Osteoblast (primary cell): ENCODE measurements at regions not wholly inside any gene's neighbourhood (a gene's known extent, or its start where the extent isn't known, plus 50 kb on each side); places are given as distances from the start of the nearest gene placed in this dataset.

Experiments used
- DNase-seq: peaks from one replicate; pipeline ENCODE4 v3.0.0; 2011; ENCODE audit warnings: low spot score, mixed read lengths; ENCODE audit not compliant: insufficient read length; ENCODE audit errors: missing footprints
- H2AFZ ChIP-seq: 2 replicates; pipeline ENCODE4 v1.6.0; 2011; ENCODE audit warnings: mild to moderate bottlenecking, low read length
- H3K27ac ChIP-seq: 2 replicates; pipeline ENCODE4 v1.5.1; 2011; ENCODE audit warnings: mild to moderate bottlenecking, low read depth, low read length, moderate library complexity
- H3K27me3 ChIP-seq: 2 replicates; pipeline ENCODE4 v1.6.0; 2012; ENCODE audit warnings: mild to moderate bottlenecking, control low read depth, inconsistent platforms, low read length, moderate library complexity; ENCODE audit not compliant: insufficient read depth
- H3K36me3 ChIP-seq: 2 replicates; pipeline ENCODE4 v1.5.1; 2011; ENCODE audit warnings: mild to moderate bottlenecking, low read length, control low read depth, moderate library complexity; ENCODE audit not compliant: insufficient read depth
- H3K4me1 ChIP-seq: 2 replicates; pipeline ENCODE4 v1.5.1; 2011; ENCODE audit warnings: mild to moderate bottlenecking, low read length, control low read depth, moderate library complexity; ENCODE audit not compliant: insufficient read depth
- H3K4me2 ChIP-seq: 2 replicates; pipeline ENCODE4 v1.6.0; 2011; ENCODE audit warnings: mild to moderate bottlenecking, low read length; ENCODE audit not compliant: insufficient read depth
- H3K4me3 ChIP-seq: fragments of 200-600 bp; sonication (generic); 3 replicates; pipeline ENCODE4 v1.5.1; 2012; ENCODE audit warnings: mild to moderate bottlenecking, low read length, inconsistent platforms; ENCODE audit not compliant: insufficient read depth
- H3K79me2 ChIP-seq: 2 replicates; pipeline ENCODE4 v1.6.0; 2012; ENCODE audit warnings: mild to moderate bottlenecking, low read length, control low read depth, inconsistent platforms; ENCODE audit not compliant: insufficient read depth
- H3K9me3 ChIP-seq: 2 replicates; pipeline ENCODE4 v1.5.1; 2011; ENCODE audit warnings: low read depth, low read length, control low read depth
- H4K20me1 ChIP-seq: 2 replicates; pipeline ENCODE4 v1.6.0; 2012; ENCODE audit warnings: mild to moderate bottlenecking, low read length, control low read depth; ENCODE audit not compliant: insufficient read depth
- CTCF ChIP-seq: IDR thresholded peaks from 2 replicates; pipeline ENCODE4 v1.5.1; 2011; ENCODE audit warnings: mild to moderate bottlenecking, low read depth, low read length, moderate library complexity; ENCODE audit errors: extremely low read depth

- no peak overlapping the region for H3K27ac ChIP-seq
- no peaks in the 10 kb centered on the region for H3K79me2 ChIP-seq
- no peaks in the 10 kb centered on the region for H4K20me1 ChIP-seq
- H3K4me1 ChIP-seq = peaks cover 10% of the 10 kb centered on the region
- H3K4me3 ChIP-seq = no peak overlapping the region
- no peak for DNase-seq
- H3K27me3 ChIP-seq = no peaks in the 10 kb centered on the region
- no peak overlapping the region for H2AFZ ChIP-seq
- peak overlapping the region; percentile 38 for H3K4me2 ChIP-seq
- no peaks in the 10 kb centered on the region for H3K36me3 ChIP-seq
- TF ChIP-seq CTCF = no peak
- H3K9me3 ChIP-seq = no peaks in the 10 kb centered on the region
Observed at GRCh38 chr3:150275941-150276340, 132.2 kb upstream of the TSC22D2 start.

- no peaks in the 10 kb centered on the region for H3K9me3 ChIP-seq
- no peaks in the 10 kb centered on the region for H3K27me3 ChIP-seq
- no peaks in the 10 kb centered on the region for H3K36me3 ChIP-seq
- DNase-seq = no peak
- no peak overlapping the region for H2AFZ ChIP-seq
- no peak overlapping the region for H3K4me3 ChIP-seq
- H3K4me1 ChIP-seq = peaks cover 10% of the 10 kb centered on the region
- H3K27ac ChIP-seq = no peak overlapping the region
- TF ChIP-seq CTCF = no peak
- H3K79me2 ChIP-seq = no peaks in the 10 kb centered on the region
- no peak overlapping the region for H3K4me2 ChIP-seq
- H4K20me1 ChIP-seq = no peaks in the 10 kb centered on the region
Observed at GRCh38 chr3:150274372-150274771, 133.7 kb upstream of the TSC22D2 start.

GRCh38 chr3:150273396-150273795, 134.7 kb upstream of the TSC22D2 start:
- no peak for TF ChIP-seq CTCF
- Histone ChIP-seq H3K4me2 (no peak overlapping the region), H3K27ac (no peak overlapping the region), H3K79me2 (no peaks in the 10 kb centered on the region), H3K36me3 (no peaks in the 10 kb centered on the region), H3K9me3 (no peaks in the 10 kb centered on the region), H3K27me3 (no peaks in the 10 kb centered on the region), H3K4me1 (peaks cover 10% of the 10 kb centered on the region), H2AFZ (no peak overlapping the region), H4K20me1 (no peaks in the 10 kb centered on the region), H3K4me3 (no peak overlapping the region)
- DNase-seq = no peak

- no peak overlapping the region for H2AFZ ChIP-seq
- no peaks in the 10 kb centered on the region for H3K27me3 ChIP-seq
- H3K4me1 ChIP-seq = peaks cover 10% of the 10 kb centered on the region
- DNase-seq = no peak
- TF ChIP-seq CTCF = no peak
- H3K27ac ChIP-seq = no peak overlapping the region
- H3K9me3 ChIP-seq = no peaks in the 10 kb centered on the region
- H3K4me2 ChIP-seq = no peak overlapping the region
- no peaks in the 10 kb centered on the region for H3K36me3 ChIP-seq
- H3K4me3 ChIP-seq = no peak overlapping the region
- H4K20me1 ChIP-seq = no peaks in the 10 kb centered on the region
- no peaks in the 10 kb centered on the region for H3K79me2 ChIP-seq
Observed at GRCh38 chr3:150271591-150271960, 136.5 kb upstream of the TSC22D2 start.
